ENCODE measurements at regions not wholly inside any gene's neighbourhood (a gene's known extent, or its start where the extent isn't known, plus 50 kb on each side); places are given as distances from the start of the nearest gene placed in this dataset.
"Not testable (repeated sequence)": the region's sequence is repeated elsewhere in the genome, so short reads cannot be mapped to it uniquely, and the experiment has no call there.

- DNase-seq, result no peak
Observed at GRCh38 chr5:12861886-12862654, 957.8 kb upstream of the CTNND2 start.

GRCh38 chr5:12856105-12856504 is 951.9 kb upstream of the CTNND2 start:
- DNase-seq, result not testable (repeated sequence)

- DNase-seq, result no peak
Observed at GRCh38 chr5:12854386-12854785, 950.1 kb upstream of the CTNND2 start.

GRCh38 chr5:12851761-12852160 is 947.5 kb upstream of the CTNND2 start:
- no peak for DNase-seq

GRCh38 chr5:12848709-12849108 is 944.5 kb upstream of the CTNND2 start:
- DNase-seq, result no peak

- no peak for DNase-seq
Observed at GRCh38 chr5:12845549-12846159, 941.4 kb upstream of the CTNND2 start.

GRCh38 chr5:12840972-12841371 is 936.7 kb upstream of the CTNND2 start:
- DNase-seq, result no peak

- DNase-seq, result no peak
Observed at GRCh38 chr5:12837592-12837991, 933.3 kb upstream of the CTNND2 start.

GRCh38 chr5:12825163-12825562 is 920.9 kb upstream of the CTNND2 start:
- DNase-seq, result no peak

- no peak for DNase-seq
Observed at GRCh38 chr5:12805165-12805698, 901.0 kb upstream of the CTNND2 start.

GRCh38 chr5:12799165-12799564 is 894.9 kb upstream of the CTNND2 start:
- no peak for DNase-seq

- no peak for DNase-seq
Observed at GRCh38 chr5:12795333-12795663, 891.1 kb upstream of the CTNND2 start.

GRCh38 chr5:12794476-12795332 is 890.5 kb upstream of the CTNND2 start:
- DNase-seq, result no peak

- no peak for DNase-seq
Observed at GRCh38 chr5:12793373-12793772, 889.1 kb upstream of the CTNND2 start.

- DNase-seq, result no peak
Observed at GRCh38 chr5:12780536-12780935, 876.3 kb upstream of the CTNND2 start.

GRCh38 chr5:12777342-12777741 is 873.1 kb upstream of the CTNND2 start:
- no peak for DNase-seq

- DNase-seq, result no peak
Observed at GRCh38 chr5:12772276-12772675, 868.0 kb upstream of the CTNND2 start.

- DNase-seq, result no peak
Observed at GRCh38 chr5:12759377-12759776, 855.1 kb upstream of the CTNND2 start.

- DNase-seq, result no peak
Observed at GRCh38 chr5:12757035-12757434, 852.8 kb upstream of the CTNND2 start.

- no peak for DNase-seq
Observed at GRCh38 chr5:12745537-12745936, 841.3 kb upstream of the CTNND2 start.

- no peak for DNase-seq
Observed at GRCh38 chr5:12743582-12743981, 839.3 kb upstream of the CTNND2 start.

GRCh38 chr5:12730354-12730753 is 826.1 kb upstream of the CTNND2 start:
- no peak for DNase-seq

GRCh38 chr5:12716664-12717063 is 812.4 kb upstream of the CTNND2 start:
- no peak for DNase-seq

Measured in fibroblast of skin of scalp (primary cell).